ENCODE measurements at regions not wholly inside any gene's neighbourhood (a gene's known extent, or its start where the extent isn't known, plus 50 kb on each side); places are given as distances from the start of the nearest gene placed in this dataset.

- H3K79me2 ChIP-seq (ENCODE audit: insufficient read depth, low read depth, low read length): no peaks in the 10 kb centered on the region
- H3K27ac ChIP-seq (ENCODE audit: low read depth, low read length, poor library complexity, severe bottlenecking): no peak overlapping the region
- no peaks in the 10 kb centered on the region for H3K9me3 ChIP-seq (ENCODE audit: low read length)
- intact Hi-C loops (cut with micrococcal nuclease; ENCODE audit: unreplicated experiment): no loop called here
- no peaks in the 10 kb centered on the region for H4K20me1 ChIP-seq (ENCODE audit: insufficient read depth, low read length)
- no peak overlapping the region for H2AFZ ChIP-seq (ENCODE audit: low read length)
- no peaks in the 10 kb centered on the region for H3K9me2 ChIP-seq (ENCODE audit: insufficient read depth, low read length)
- TF ChIP-seq CTCF (conservative IDR thresholded peaks at IDR 0.05; ENCODE audit: low read length) (no peak), EZH2phosphoT487 (IDR thresholded peaks at IDR 0.05; ENCODE audit: borderline replicate concordance, low read depth, low read length) (no peak)
- ChIA-PET POLR2A (no interaction called here), CTCF (ENCODE audit: unreplicated experiment) (no interaction called here)
- H3K36me3 ChIP-seq (ENCODE audit: insufficient read depth, low read length): no peaks in the 10 kb centered on the region
- H3K4me1 ChIP-seq (ENCODE audit: insufficient read depth, low read length, poor library complexity, severe bottlenecking): no peaks in the 10 kb centered on the region
- no peak for DNase-seq (ENCODE audit: low spot score)
- no TSS peak for BruUV-seq (replicated peaks)
- no peak overlapping the region for H3K4me3 ChIP-seq (ENCODE audit: low read depth, low read length, poor library complexity, severe bottlenecking)
- no peak overlapping the region for H3K4me2 ChIP-seq (ENCODE audit: low read length)
Measured at GRCh38 chr10:2729197-2729596, 338.2 kb upstream of the PFKP start.

- Histone ChIP-seq H2AFZ (ENCODE audit: low read length) (no peak overlapping the region), H3K36me3 (ENCODE audit: insufficient read depth, low read length) (no peaks in the 10 kb centered on the region), H3K79me2 (ENCODE audit: insufficient read depth, low read depth, low read length) (no peaks in the 10 kb centered on the region), H3K9me2 (ENCODE audit: insufficient read depth, low read length) (no peaks in the 10 kb centered on the region), H4K20me1 (ENCODE audit: insufficient read depth, low read length) (no peaks in the 10 kb centered on the region), H3K27ac (ENCODE audit: low read depth, low read length, poor library complexity, severe bottlenecking) (no peak overlapping the region), H3K4me2 (ENCODE audit: low read length) (no peak overlapping the region), H3K9me3 (ENCODE audit: low read length) (no peaks in the 10 kb centered on the region), H3K4me1 (ENCODE audit: insufficient read depth, low read length, poor library complexity, severe bottlenecking) (no peaks in the 10 kb centered on the region), H3K4me3 (ENCODE audit: low read depth, low read length, poor library complexity, severe bottlenecking) (no peak overlapping the region)
- POLR2A ChIA-PET: interaction anchor here (0.6 kb wide), 1 partner anchor 810 kb away, joined by 3 read pairs; no protein-coding TSS in a partner anchor
- intact Hi-C loops (cut with micrococcal nuclease; ENCODE audit: unreplicated experiment): no loop called here
- no TSS peak for BruUV-seq (replicated peaks)
- TF ChIP-seq CTCF (conservative IDR thresholded peaks at IDR 0.05; ENCODE audit: low read length) (no peak), EZH2phosphoT487 (IDR thresholded peaks at IDR 0.05; ENCODE audit: borderline replicate concordance, low read depth, low read length) (no peak)
- DNase-seq (ENCODE audit: low spot score): no peak
- CTCF ChIA-PET (ENCODE audit: unreplicated experiment): no interaction called here
Measured at GRCh38 chr10:2728087-2728486, 339.3 kb upstream of the PFKP start.

GRCh38 chr10:2716596-2716995, 350.8 kb upstream of the PFKP start:
- Histone ChIP-seq H4K20me1 (ENCODE audit: insufficient read depth, low read length) (no peaks in the 10 kb centered on the region), H3K79me2 (ENCODE audit: insufficient read depth, low read depth, low read length) (no peaks in the 10 kb centered on the region), H3K4me1 (ENCODE audit: insufficient read depth, low read length, poor library complexity, severe bottlenecking) (no peaks in the 10 kb centered on the region), H3K36me3 (ENCODE audit: insufficient read depth, low read length) (no peaks in the 10 kb centered on the region), H3K9me3 (ENCODE audit: low read length) (peaks cover 7% of the 10 kb centered on the region; the same call in 1 of the 2 replicates), H2AFZ (ENCODE audit: low read length) (no peak overlapping the region), H3K4me3 (ENCODE audit: low read depth, low read length, poor library complexity, severe bottlenecking) (no peak overlapping the region), H3K27ac (ENCODE audit: low read depth, low read length, poor library complexity, severe bottlenecking) (no peak overlapping the region), H3K9me2 (ENCODE audit: insufficient read depth, low read length) (no peaks in the 10 kb centered on the region), H3K4me2 (ENCODE audit: low read length) (no peak overlapping the region)
- POLR2A ChIA-PET: no interaction called here
- BruUV-seq (replicated peaks): no TSS peak
- intact Hi-C loops (cut with micrococcal nuclease; ENCODE audit: unreplicated experiment): no loop called here
- CTCF ChIA-PET (ENCODE audit: unreplicated experiment): no interaction called here
- TF ChIP-seq CTCF (conservative IDR thresholded peaks at IDR 0.05; ENCODE audit: low read length) (no peak), EZH2phosphoT487 (IDR thresholded peaks at IDR 0.05; ENCODE audit: borderline replicate concordance, low read depth, low read length) (no peak)
- DNase-seq (ENCODE audit: low spot score): no peak
